ENCODE measurements at regions not wholly inside any gene's neighbourhood (a gene's known extent, or its start where the extent isn't known, plus 50 kb on each side); places are given as distances from the start of the nearest gene placed in this dataset.

GRCh38 chr2:152227969-152228592, 52.5 kb upstream of the STAM2 start:
- Histone ChIP-seq H3K27ac (peak overlapping the region; percentile 50 to 85 (median 64)), H3K9me3 (no peaks in the 10 kb centered on the region), H3K4me1 (peaks cover 3 to 41% (median 12%) of the 10 kb centered on the region in 4 donors), H3K27me3 (no peaks in the 10 kb centered on the region), H3K36me3 (no peaks in the 10 kb centered on the region), H3K4me3 (no peak overlapping the region)
- 38 to 40% methylated on average over 3 of the region's 3 CpGs for WGBS, 2 donors
- no peak for DNase-seq (ENCODE audit: low spot score in 2 of 2)
- no peak for TF ChIP-seq EP300 (IDR thresholded peaks at IDR 0.05)
- TF ChIP-seq CTCF (IDR thresholded peaks at IDR 0.05): no peak
- TF ChIP-seq POLR2A (IDR thresholded peaks at IDR 0.05): no peak

- no peak for TF ChIP-seq EP300 (IDR thresholded peaks at IDR 0.05)
- TF ChIP-seq POLR2A (IDR thresholded peaks at IDR 0.05): no peak
- TF ChIP-seq CTCF (IDR thresholded peaks at IDR 0.05): no peak
- H3K9me3 ChIP-seq: no peaks in the 10 kb centered on the region
- H3K4me1 ChIP-seq: peaks cover 0 to 24% (median 5%) of the 10 kb centered on the region in 4 donors
- no peak overlapping the region for H3K4me3 ChIP-seq
- H3K27me3 ChIP-seq: no peaks in the 10 kb centered on the region
- no peak for DNase-seq (ENCODE audit: low spot score in 2 of 2)
- H3K36me3 ChIP-seq: no peaks in the 10 kb centered on the region
- no peak overlapping the region for H3K27ac ChIP-seq
Measured at GRCh38 chr2:152231446-152231845, 55.9 kb upstream of the STAM2 start.

- no peak overlapping the region for H3K4me3 ChIP-seq
- H3K27ac ChIP-seq: no peak overlapping the region
- H3K27me3 ChIP-seq: no peaks in the 10 kb centered on the region
- no peaks in the 10 kb centered on the region for H3K36me3 ChIP-seq
- H3K4me1 ChIP-seq: no peaks in the 10 kb centered on the region
- no peaks in the 10 kb centered on the region for H3K9me3 ChIP-seq
- TF ChIP-seq EP300 (IDR thresholded peaks at IDR 0.05) (no peak), POLR2A (IDR thresholded peaks at IDR 0.05) (no peak), CTCF (IDR thresholded peaks at IDR 0.05) (no peak)
- no peak for DNase-seq (ENCODE audit: low spot score in 2 of 2)
Measured at GRCh38 chr2:152234277-152234676, 58.7 kb upstream of the STAM2 start.

- TF ChIP-seq POLR2A (IDR thresholded peaks at IDR 0.05): no peak
- no peak for TF ChIP-seq CTCF (IDR thresholded peaks at IDR 0.05)
- TF ChIP-seq EP300 (IDR thresholded peaks at IDR 0.05): no peak
- Histone ChIP-seq H3K4me3 (no peak overlapping the region), H3K4me1 (no peaks in the 10 kb centered on the region), H3K27ac (no peak overlapping the region), H3K36me3 (no peaks in the 10 kb centered on the region), H3K9me3 (peaks cover 0 to 3% (median 0%) of the 10 kb centered on the region in 4 donors), H3K27me3 (no peaks in the 10 kb centered on the region)
- 93% methylated on average over 4 of the region's 4 CpGs for WGBS, 2 donors
- no peak for DNase-seq (ENCODE audit: low spot score in 2 of 2)
Measured at GRCh38 chr2:152236191-152236925, 60.8 kb upstream of the STAM2 start.

GRCh38 chr2:152238016-152238415, 62.5 kb upstream of the STAM2 start:
- Histone ChIP-seq H3K36me3 (no peaks in the 10 kb centered on the region), H3K9me3 (peaks cover 0 to 3% (median 0%) of the 10 kb centered on the region in 4 donors), H3K27me3 (no peaks in the 10 kb centered on the region), H3K27ac (no peak overlapping the region), H3K4me3 (no peak overlapping the region), H3K4me1 (no peaks in the 10 kb centered on the region)
- WGBS, 2 donors: 97 to 99% methylated on average over 6 of the region's 6 CpGs
- TF ChIP-seq CTCF (IDR thresholded peaks at IDR 0.05): no peak
- TF ChIP-seq POLR2A (IDR thresholded peaks at IDR 0.05): no peak
- TF ChIP-seq EP300 (IDR thresholded peaks at IDR 0.05): no peak
- DNase-seq (ENCODE audit: low spot score in 2 of 2): no peak
